ACC112 (cell line): ENCODE measurements at regions not wholly inside any gene's neighbourhood (a gene's known extent, or its start where the extent isn't known, plus 50 kb on each side); places are given as distances from the start of the nearest gene placed in this dataset.
"Not testable (repeated sequence)": the region's sequence is repeated elsewhere in the genome, so short reads cannot be mapped to it uniquely, and the experiment has no call there.

Source experiments
- H2AFZ ChIP-seq: fragments of 200-600 bp; sonication (generic); one replicate; pipeline ENCODE4 v1.6.0; 2017; ENCODE audit warnings: antibody characterized with exemption, low read length; ENCODE audit not compliant: unreplicated experiment
- H3K27ac ChIP-seq: fragments of 200-600 bp; sonication (generic); 2 replicates; pipeline ENCODE4 v1.5.1; 2014; ENCODE audit warnings: low read depth, mild to moderate bottlenecking, antibody characterized with exemption, low read length, moderate library complexity
- H3K27me3 ChIP-seq: fragments of 200-600 bp; sonication (generic); 2 replicates; pipeline ENCODE4 v1.6.1; 2014; ENCODE audit warnings: mild to moderate bottlenecking, antibody characterized with exemption, low read length, moderate library complexity, mixed read lengths; ENCODE audit not compliant: insufficient read depth
- H3K36me3 ChIP-seq: fragments of 200-600 bp; sonication (generic); 2 replicates; pipeline ENCODE4 v1.6.1; 2016; ENCODE audit warnings: mild to moderate bottlenecking, antibody characterized with exemption, low read length, moderate library complexity, mixed read lengths; ENCODE audit not compliant: insufficient read depth
- H3K4me1 ChIP-seq: fragments of 200-600 bp; sonication (generic); one replicate; pipeline ENCODE4 v1.6.1; 2016; ENCODE audit warnings: low read length, mixed read lengths; ENCODE audit not compliant: insufficient read depth, unreplicated experiment, control insufficient read depth
- H3K4me3 ChIP-seq: fragments of 200-600 bp; sonication (generic); 2 replicates; pipeline ENCODE4 v1.5.1; 2014; ENCODE audit warnings: mild to moderate bottlenecking, low read depth, low read length
- H3K79me2 ChIP-seq: fragments of 200-600 bp; sonication (generic); one replicate; pipeline ENCODE4 v1.6.0; 2016; ENCODE audit warnings: low read length; ENCODE audit not compliant: control insufficient read depth, unreplicated experiment, insufficient read depth

- no peak overlapping the region for H3K27ac ChIP-seq
- peaks cover 26% of the 10 kb centered on the region for H3K27me3 ChIP-seq
- H3K79me2 ChIP-seq = no peaks in the 10 kb centered on the region
- no peaks in the 10 kb centered on the region for H3K36me3 ChIP-seq
- H2AFZ ChIP-seq = no peak overlapping the region
- no peaks in the 10 kb centered on the region for H3K4me1 ChIP-seq
- H3K4me3 ChIP-seq = no peak overlapping the region
Observed at GRCh38 chr1:21385022-21385421, 54.9 kb upstream of the NBPF3 start.

DNA sequence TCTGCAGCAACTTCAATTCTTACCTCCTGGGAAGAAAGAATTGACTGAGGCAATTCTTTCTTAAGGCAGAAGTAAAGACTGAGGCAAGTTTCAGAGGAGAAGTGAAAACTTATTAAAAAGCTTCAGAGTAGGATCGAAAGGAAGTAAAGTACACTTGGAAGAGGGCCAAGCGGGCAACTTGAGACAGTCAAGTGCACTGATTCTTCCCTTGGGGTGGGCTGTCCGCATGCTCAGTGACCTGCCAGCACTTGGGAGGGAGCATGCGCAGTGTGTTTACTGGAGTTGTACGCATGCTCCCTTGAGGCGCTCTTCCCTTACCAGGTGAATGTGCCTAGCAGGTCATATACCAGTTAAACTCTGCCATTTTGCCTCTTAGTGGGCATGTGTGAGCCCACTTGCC lies 55.3 kb upstream of the NBPF3 start:
- H3K27me3 ChIP-seq = peaks cover 28% of the 10 kb centered on the region
- H3K4me1 ChIP-seq = no peaks in the 10 kb centered on the region
- H3K36me3 ChIP-seq = no peaks in the 10 kb centered on the region
- no peaks in the 10 kb centered on the region for H3K79me2 ChIP-seq
- H3K27ac ChIP-seq = no peak overlapping the region
- no peak overlapping the region for H3K4me3 ChIP-seq
- no peak overlapping the region for H2AFZ ChIP-seq

DNA sequence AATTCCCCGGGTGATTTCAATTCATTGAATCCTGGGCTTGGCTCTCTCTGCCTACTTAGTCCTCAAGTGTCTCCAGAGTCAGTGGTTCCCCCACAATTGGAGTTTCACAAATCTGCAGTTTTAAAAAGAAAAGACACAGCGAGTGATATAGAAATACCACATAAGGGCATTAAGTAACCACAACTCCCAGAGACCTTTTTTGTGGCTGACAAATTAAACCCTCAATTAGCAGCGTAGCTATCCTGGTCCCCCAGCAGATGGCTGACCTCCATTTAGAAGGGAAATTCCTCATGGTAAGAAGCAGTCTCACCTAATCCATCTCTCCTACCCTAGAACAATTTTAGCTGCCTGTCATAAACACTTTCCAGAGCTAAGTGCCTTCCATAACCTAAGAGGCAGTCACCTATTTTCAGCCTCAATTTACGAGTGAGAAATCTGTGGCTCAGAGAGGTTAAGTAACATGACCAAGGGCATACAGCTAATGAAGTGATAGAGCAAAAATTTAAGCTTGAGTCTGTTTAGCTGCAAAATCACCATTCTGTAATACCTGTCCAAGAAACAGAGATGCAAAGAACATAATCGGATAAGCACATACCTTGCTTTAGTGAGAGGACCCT lies 56.0 kb upstream of the NBPF3 start:
- H3K27me3 ChIP-seq = peaks cover 33% of the 10 kb centered on the region
- H3K4me3 ChIP-seq = no peak overlapping the region
- H3K4me1 ChIP-seq = no peaks in the 10 kb centered on the region
- no peaks in the 10 kb centered on the region for H3K79me2 ChIP-seq
- no peaks in the 10 kb centered on the region for H3K36me3 ChIP-seq
- H3K27ac ChIP-seq = no peak overlapping the region
- H2AFZ ChIP-seq = no peak overlapping the region

GRCh38 chr1:21381354-21381753 lies 58.6 kb upstream of the NBPF3 start:
- H3K4me1 ChIP-seq = no peaks in the 10 kb centered on the region
- no peak overlapping the region for H3K27ac ChIP-seq
- H3K4me3 ChIP-seq = no peak overlapping the region
- no peaks in the 10 kb centered on the region for H3K36me3 ChIP-seq
- no peak overlapping the region for H2AFZ ChIP-seq
- H3K79me2 ChIP-seq = no peaks in the 10 kb centered on the region
- H3K27me3 ChIP-seq = peaks cover 33% of the 10 kb centered on the region

GRCh38 chr1:21380147-21380546 lies 59.8 kb upstream of the NBPF3 start:
- not testable (repeated sequence) for H3K27ac ChIP-seq, H3K4me1 ChIP-seq, H3K36me3 ChIP-seq, H2AFZ ChIP-seq, H3K79me2 ChIP-seq, H3K4me3 ChIP-seq
- H3K27me3 ChIP-seq = peaks cover 33% of the 10 kb centered on the region

GRCh38 chr1:21379571-21379970 lies 60.4 kb upstream of the NBPF3 start:
- H3K4me3 ChIP-seq = no peak overlapping the region
- H2AFZ ChIP-seq = no peak overlapping the region
- H3K27me3 ChIP-seq = peaks cover 33% of the 10 kb centered on the region
- no peaks in the 10 kb centered on the region for H3K36me3 ChIP-seq
- H3K4me1 ChIP-seq = no peaks in the 10 kb centered on the region
- no peak overlapping the region for H3K27ac ChIP-seq
- H3K79me2 ChIP-seq = no peaks in the 10 kb centered on the region

DNA sequence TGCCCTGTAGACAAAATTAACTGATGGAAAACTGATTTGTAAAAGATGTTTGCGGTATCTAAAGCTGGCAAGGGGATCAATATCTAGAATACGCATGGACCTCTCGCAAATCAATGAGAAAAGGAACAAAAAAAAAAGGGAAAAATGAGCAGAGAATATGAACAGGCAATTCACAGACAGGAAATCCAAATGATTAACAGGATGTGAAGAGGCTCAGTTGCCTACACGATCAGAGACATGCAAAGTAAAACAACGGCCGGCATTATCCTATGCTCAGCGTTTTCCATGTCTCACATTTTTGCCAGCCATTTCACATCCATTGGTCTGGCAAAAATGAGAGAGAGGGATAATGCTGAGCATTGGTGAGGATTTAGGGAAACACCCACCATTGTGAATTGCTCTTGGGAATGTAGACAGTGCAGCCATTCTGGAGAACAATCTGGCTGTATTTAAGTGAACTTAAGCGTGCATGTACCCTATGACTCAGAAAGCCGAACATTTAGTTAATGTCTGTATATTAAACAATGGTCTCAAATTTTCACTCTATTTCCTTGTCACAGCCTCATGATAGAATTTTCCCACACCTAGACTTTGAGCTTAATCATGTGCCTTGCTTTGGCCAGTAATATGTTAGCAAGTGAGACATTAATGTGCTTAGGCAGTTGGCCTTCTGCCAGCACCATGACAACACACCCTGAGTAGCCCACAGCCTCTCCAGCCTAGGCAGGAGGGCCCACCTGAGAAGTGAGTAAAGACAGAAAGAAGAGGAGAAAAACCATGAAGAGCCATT lies 61.0 kb upstream of the NBPF3 start:
- Histone ChIP-seq H3K27me3 (peaks cover 26% of the 10 kb centered on the region), H3K4me1 (no peaks in the 10 kb centered on the region), H2AFZ (no peak overlapping the region), H3K36me3 (no peaks in the 10 kb centered on the region), H3K79me2 (no peaks in the 10 kb centered on the region), H3K27ac (no peak overlapping the region), H3K4me3 (no peak overlapping the region)

DNA sequence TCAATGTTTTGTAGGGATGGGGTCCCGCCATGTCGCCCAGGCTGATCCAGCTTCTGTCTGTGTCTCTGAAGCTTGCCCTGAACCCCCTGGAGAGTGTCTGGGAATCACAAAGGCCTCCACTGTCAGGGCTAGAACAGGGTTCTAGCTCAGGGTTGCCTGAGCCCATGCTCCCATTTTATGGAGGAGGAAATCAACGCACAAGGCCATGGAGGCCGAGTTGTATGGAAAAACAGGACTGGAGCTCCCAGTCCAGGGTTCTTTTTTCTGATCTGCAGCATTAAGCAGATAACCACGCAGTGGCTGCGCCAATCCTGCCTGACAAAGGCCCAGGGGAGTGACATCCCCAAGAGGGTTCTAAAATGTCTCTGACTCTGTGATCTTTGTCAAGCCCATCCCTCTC lies 67.6 kb upstream of the NBPF3 start:
- Histone ChIP-seq H2AFZ (no peak overlapping the region), H3K27me3 (no peaks in the 10 kb centered on the region), H3K4me1 (no peaks in the 10 kb centered on the region), H3K36me3 (no peaks in the 10 kb centered on the region), H3K27ac (no peak overlapping the region), H3K79me2 (no peaks in the 10 kb centered on the region), H3K4me3 (no peak overlapping the region)

- no peak overlapping the region for H3K4me3 ChIP-seq
- no peaks in the 10 kb centered on the region for H3K27me3 ChIP-seq
- no peaks in the 10 kb centered on the region for H3K79me2 ChIP-seq
- no peak overlapping the region for H2AFZ ChIP-seq
- H3K27ac ChIP-seq = no peak overlapping the region
- no peaks in the 10 kb centered on the region for H3K4me1 ChIP-seq
- no peaks in the 10 kb centered on the region for H3K36me3 ChIP-seq
Observed at GRCh38 chr1:21369905-21370304, 70.0 kb upstream of the NBPF3 start.

GRCh38 chr1:21368515-21369289 lies 71.2 kb upstream of the NBPF3 start:
- peak overlapping the region; percentile 30; the same call in 1 of the 2 replicates for H3K4me3 ChIP-seq
- H3K36me3 ChIP-seq = no peaks in the 10 kb centered on the region
- no peak overlapping the region for H3K27ac ChIP-seq
- no peaks in the 10 kb centered on the region for H3K27me3 ChIP-seq
- no peaks in the 10 kb centered on the region for H3K4me1 ChIP-seq
- no peaks in the 10 kb centered on the region for H3K79me2 ChIP-seq
- no peak overlapping the region for H2AFZ ChIP-seq
